Mammary epithelial cell (primary cell): ENCODE measurements at regions not wholly inside any gene's neighbourhood (a gene's known extent, or its start where the extent isn't known, plus 50 kb on each side); places are given as distances from the start of the nearest gene placed in this dataset.

Experiments
- CTCF ChIP-seq, 2 donors: IDR thresholded peaks in 1 of 2; conservative IDR thresholded peaks in 1 of 2; 2 replicates each; pipeline ENCODE4 v1.5.1; 2011 to 2012; ENCODE audit warnings: inconsistent platforms in 2 of 2, low read length in 2 of 2, mild to moderate bottlenecking in 2 of 2, control low read depth in 1 of 2, low read depth in 1 of 2; ENCODE audit not compliant: insufficient read depth in 1 of 2; ENCODE audit errors: extremely low read depth in 1 of 2
- EZH2 ChIP-seq: IDR thresholded peaks from 2 replicates; pipeline ENCODE4 v1.6.1; 2012; ENCODE audit warnings: low read length, inconsistent platforms, borderline replicate concordance

DNA sequence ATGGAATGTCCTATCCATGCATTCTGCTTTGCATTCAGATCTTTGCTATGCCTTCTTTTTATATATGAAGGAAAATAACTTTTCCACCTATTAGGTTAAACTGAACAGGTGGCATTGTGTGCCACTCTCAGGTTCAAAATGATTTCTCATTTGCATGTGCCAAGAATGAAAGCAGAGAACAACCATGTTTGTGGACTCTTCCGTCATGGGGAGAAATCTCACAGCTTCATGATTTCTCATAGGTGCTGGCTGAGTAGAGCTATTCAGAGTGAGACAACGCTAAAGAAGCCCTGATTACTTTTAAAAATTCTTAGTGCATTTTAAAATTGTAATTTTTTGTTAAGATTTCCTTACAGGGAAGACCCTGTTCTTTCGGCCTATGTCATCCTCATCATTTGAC lies 472.1 kb downstream of the RASEF start:
- TF ChIP-seq CTCF (conservative IDR thresholded peaks at IDR 0.05 in 1 of 2, IDR thresholded peaks at IDR 0.05 in 1 of 2; ENCODE audit: extremely low read depth in 1 of 2, insufficient read depth in 1 of 2, low read depth in 1 of 2, low read length in 2 of 2) = no peak
- TF ChIP-seq EZH2 = no peak
